Parathyroid adenoma (tissue), 2 donors: ENCODE measurements at regions not wholly inside any gene's neighbourhood (a gene's known extent, or its start where the extent isn't known, plus 50 kb on each side); places are given as distances from the start of the nearest gene placed in this dataset.

Experiments
- H2AFZ ChIP-seq: fragments of 300-600 bp; sonication (generic); one replicate; pipeline ENCODE4 v1.7.0; 2017; ENCODE audit warnings: antibody characterized with exemption, mild to moderate bottlenecking
- H3K27ac ChIP-seq: fragments of 300-600 bp; sonication (generic); one replicate; pipeline ENCODE4 v1.7.0; 2017
- H3K27me3 ChIP-seq: fragments of 300-600 bp; sonication (generic); one replicate; pipeline ENCODE4 v1.7.0; 2017; ENCODE audit warnings: low read length; ENCODE audit not compliant: control insufficient read depth, insufficient read depth
- H3K36me3 ChIP-seq: fragments of 300-600 bp; sonication (generic); one replicate; pipeline ENCODE4 v1.7.0; 2017; ENCODE audit warnings: low read length; ENCODE audit not compliant: control insufficient read depth, insufficient read depth
- H3K4me1 ChIP-seq: fragments of 300-600 bp; sonication (generic); one replicate; pipeline ENCODE4 v1.7.0; 2017; ENCODE audit warnings: control low read depth
- H3K4me2 ChIP-seq: fragments of 300-600 bp; sonication (generic); one replicate; pipeline ENCODE4 v1.7.0; 2017; ENCODE audit warnings: low read length
- H3K4me3 ChIP-seq: fragments of 300-600 bp; sonication (generic); one replicate; pipeline ENCODE4 v1.7.0; 2017; ENCODE audit warnings: low read depth, low read length
- H3K79me2 ChIP-seq: fragments of 300-600 bp; sonication (generic); one replicate; pipeline ENCODE4 v1.7.0; 2017; ENCODE audit warnings: control low read depth
- H3K9ac ChIP-seq: fragments of 300-600 bp; sonication (generic); one replicate; pipeline ENCODE4 v1.7.0; 2017; ENCODE audit warnings: mild to moderate bottlenecking
- H3K9me3 ChIP-seq: fragments of 300-600 bp; sonication (generic); one replicate; pipeline ENCODE4 v1.7.0; 2017; ENCODE audit warnings: low read length; ENCODE audit not compliant: control insufficient read depth
- TF ChIP-seq, protein P1 (sequence below): fragments of 300-600 bp; sonication (generic); IDR thresholded peaks from one replicate; pipeline ENCODE4 v1.7.0; 2017; ENCODE audit warnings: antibody characterized with exemption, mild to moderate bottlenecking
- donor health status: primary hyperparathyroidism.

- peaks cover 13% of the 10 kb centered on the region for H3K4me1 ChIP-seq
- no peaks in the 10 kb centered on the region for H3K79me2 ChIP-seq
- no peak overlapping the region for H3K27ac ChIP-seq
- no peak overlapping the region for H3K4me3 ChIP-seq
- no peak overlapping the region for H2AFZ ChIP-seq
- TF ChIP-seq, protein P1, sequence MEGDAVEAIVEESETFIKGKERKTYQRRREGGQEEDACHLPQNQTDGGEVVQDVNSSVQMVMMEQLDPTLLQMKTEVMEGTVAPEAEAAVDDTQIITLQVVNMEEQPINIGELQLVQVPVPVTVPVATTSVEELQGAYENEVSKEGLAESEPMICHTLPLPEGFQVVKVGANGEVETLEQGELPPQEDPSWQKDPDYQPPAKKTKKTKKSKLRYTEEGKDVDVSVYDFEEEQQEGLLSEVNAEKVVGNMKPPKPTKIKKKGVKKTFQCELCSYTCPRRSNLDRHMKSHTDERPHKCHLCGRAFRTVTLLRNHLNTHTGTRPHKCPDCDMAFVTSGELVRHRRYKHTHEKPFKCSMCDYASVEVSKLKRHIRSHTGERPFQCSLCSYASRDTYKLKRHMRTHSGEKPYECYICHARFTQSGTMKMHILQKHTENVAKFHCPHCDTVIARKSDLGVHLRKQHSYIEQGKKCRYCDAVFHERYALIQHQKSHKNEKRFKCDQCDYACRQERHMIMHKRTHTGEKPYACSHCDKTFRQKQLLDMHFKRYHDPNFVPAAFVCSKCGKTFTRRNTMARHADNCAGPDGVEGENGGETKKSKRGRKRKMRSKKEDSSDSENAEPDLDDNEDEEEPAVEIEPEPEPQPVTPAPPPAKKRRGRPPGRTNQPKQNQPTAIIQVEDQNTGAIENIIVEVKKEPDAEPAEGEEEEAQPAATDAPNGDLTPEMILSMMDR: no peak
- no peaks in the 10 kb centered on the region for H3K27me3 ChIP-seq
- H3K4me2 ChIP-seq: no peak overlapping the region
- H3K36me3 ChIP-seq: no peaks in the 10 kb centered on the region
- no peaks in the 10 kb centered on the region for H3K9me3 ChIP-seq
- no peak overlapping the region for H3K9ac ChIP-seq
These were observed 181.4 kb upstream of the FN1 start for GRCh38 chr2:215617060-215617824.

DNA sequence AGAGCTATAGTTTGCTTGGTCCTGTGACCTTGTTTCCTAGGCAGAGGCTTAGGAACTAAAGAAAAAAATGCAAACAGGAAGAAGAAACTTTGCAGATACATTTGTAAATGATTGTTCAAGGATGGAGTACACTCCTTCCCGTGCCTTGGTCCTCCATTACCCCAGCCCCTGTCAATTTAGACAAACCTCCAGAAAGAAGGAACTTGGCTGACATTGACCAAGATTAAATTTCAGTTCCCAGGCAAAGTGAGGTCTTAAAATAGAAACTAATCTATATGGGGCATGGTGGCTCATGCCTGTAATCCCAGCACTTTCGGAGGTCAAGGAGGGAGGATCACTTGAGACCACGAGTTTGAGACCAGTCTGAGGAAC lies 179.9 kb upstream of the FN1 start:
- no peaks in the 10 kb centered on the region for H3K36me3 ChIP-seq
- H3K9me3 ChIP-seq: no peaks in the 10 kb centered on the region
- no peaks in the 10 kb centered on the region for H3K27me3 ChIP-seq
- TF ChIP-seq, protein P1: no peak
- H3K4me2 ChIP-seq: no peak overlapping the region
- no peak overlapping the region for H3K27ac ChIP-seq
- no peaks in the 10 kb centered on the region for H3K79me2 ChIP-seq
- no peak overlapping the region for H2AFZ ChIP-seq
- H3K4me3 ChIP-seq: no peak overlapping the region
- H3K9ac ChIP-seq: no peak overlapping the region
- H3K4me1 ChIP-seq: peaks cover 13% of the 10 kb centered on the region

DNA sequence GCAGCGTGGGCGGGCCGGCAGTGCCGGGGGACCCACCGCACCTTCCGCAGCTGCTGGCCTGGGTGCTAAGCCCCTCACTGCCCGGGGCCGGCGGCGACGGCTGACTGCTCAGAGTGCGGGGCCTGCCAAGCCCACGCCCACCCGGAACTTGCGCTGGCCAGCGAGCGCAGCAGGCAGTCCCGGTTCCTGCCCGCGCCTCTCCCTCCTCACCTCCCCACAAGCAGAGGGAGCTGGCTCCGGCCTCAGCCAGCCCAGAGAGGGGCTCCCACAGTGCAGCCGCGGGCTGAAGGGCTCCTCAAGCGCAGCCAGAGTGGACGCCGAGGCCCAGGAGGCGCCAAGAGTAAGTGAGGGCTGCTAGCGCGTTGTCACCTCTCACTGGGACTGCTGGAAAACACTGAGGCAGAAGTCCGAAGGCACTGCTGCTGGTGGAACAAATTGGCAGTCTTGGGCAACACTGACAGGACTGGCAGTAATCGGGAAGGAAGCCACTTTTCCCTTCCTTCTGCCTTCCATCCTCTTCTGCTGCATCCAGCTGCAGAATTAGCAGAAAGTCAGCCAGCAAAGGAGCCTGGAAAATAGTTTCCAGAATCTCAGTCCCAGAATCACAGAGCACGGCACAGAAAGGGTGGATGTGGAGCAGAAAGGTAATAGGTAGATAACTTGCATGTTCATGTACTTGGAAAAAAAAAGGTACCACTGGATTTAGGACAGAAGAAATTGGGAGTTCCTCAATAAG lies 179.4 kb upstream of the FN1 start:
- Histone ChIP-seq H3K9me3 (no peaks in the 10 kb centered on the region), H2AFZ (no peak overlapping the region)
- TF ChIP-seq, protein P1: no peak

GRCh38 chr2:215614296-215614695 lies 178.4 kb upstream of the FN1 start:
- Histone ChIP-seq H3K27me3 (no peaks in the 10 kb centered on the region), H3K9me3 (no peaks in the 10 kb centered on the region)

More for the DNA sequence above, 179.4 kb upstream of the FN1 start:
- Histone ChIP-seq H3K27me3 (no peaks in the 10 kb centered on the region), H3K4me3 (no peak overlapping the region), H3K27ac (no peak overlapping the region), H3K4me1 (peaks cover 13% of the 10 kb centered on the region), H3K36me3 (no peaks in the 10 kb centered on the region), H3K79me2 (no peaks in the 10 kb centered on the region), H3K4me2 (no peak overlapping the region), H3K9ac (no peak overlapping the region)

More at GRCh38 chr2:215614296-215614695, 178.4 kb upstream of the FN1 start:
- H3K9ac ChIP-seq: no peak overlapping the region
- no peaks in the 10 kb centered on the region for H3K36me3 ChIP-seq
- H3K4me3 ChIP-seq: no peak overlapping the region
- no peak overlapping the region for H3K27ac ChIP-seq
- peaks cover 3% of the 10 kb centered on the region for H3K4me1 ChIP-seq
- no peak overlapping the region for H3K4me2 ChIP-seq
- H2AFZ ChIP-seq: no peak overlapping the region
- no peaks in the 10 kb centered on the region for H3K79me2 ChIP-seq
- TF ChIP-seq, protein P1: no peak
